SIG-M5 treated with dmso at 0.1 percent for 504 hours (cell line): ENCODE measurements at regions not wholly inside any gene's neighbourhood (a gene's known extent, or its start where the extent isn't known, plus 50 kb on each side); places are given as distances from the start of the nearest gene placed in this dataset.
A peak's percentile ranks its signal among the peaks of the same experiment; 100 is the strongest.
"Not testable (repeated sequence)": the region's sequence is repeated elsewhere in the genome, so short reads cannot be mapped to it uniquely, and the experiment has no call there.

Source experiments
- DNase-seq: peaks from one replicate; lab custom pipeline; 2025; ENCODE audit not compliant: unreplicated experiment; lab: John Stamatoyannopoulos, UW

GRCh38 chr5:89067362-89067761, 184.4 kb upstream of the MEF2C start:
- DNase-seq: no peak

DNA sequence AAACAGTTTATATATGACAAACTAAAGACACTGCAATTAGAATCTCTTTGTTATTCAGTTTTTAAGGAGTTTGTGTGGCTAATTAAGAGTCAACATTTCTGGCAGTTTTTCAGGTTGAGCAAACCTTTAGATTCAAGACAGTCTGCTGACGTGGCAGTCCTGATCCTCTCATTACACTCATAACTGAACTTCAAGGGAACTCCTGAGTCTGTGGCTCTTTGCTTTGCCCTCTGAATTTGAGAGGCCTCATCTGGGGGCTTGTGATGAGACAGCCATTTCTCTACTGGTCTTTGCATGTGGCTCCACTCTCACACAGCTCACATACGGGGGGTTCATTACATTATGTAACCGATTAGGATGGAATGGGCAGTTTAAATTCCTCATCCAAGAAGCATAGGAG, 182.9 kb upstream of the MEF2C start:
- no peak for DNase-seq

DNA sequence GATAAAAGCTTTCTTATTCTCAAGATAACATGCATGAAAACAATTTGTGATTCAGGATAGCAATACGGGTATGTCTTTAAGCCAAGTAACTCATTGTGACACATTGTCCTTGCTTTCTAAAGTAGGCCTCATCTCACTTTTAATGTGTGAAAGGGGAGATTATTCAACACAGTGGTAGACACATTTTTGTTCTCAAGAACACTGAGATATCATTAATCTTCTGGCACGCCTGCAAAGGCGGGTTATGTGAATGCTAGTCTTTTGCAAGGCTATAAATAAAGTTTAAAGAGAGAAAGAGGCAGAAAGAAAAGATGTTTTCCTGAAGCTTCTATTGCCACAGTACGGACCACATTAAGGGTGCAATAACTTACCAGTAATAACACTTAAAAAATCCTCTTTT, 181.8 kb upstream of the MEF2C start:
- no peak for DNase-seq

DNA sequence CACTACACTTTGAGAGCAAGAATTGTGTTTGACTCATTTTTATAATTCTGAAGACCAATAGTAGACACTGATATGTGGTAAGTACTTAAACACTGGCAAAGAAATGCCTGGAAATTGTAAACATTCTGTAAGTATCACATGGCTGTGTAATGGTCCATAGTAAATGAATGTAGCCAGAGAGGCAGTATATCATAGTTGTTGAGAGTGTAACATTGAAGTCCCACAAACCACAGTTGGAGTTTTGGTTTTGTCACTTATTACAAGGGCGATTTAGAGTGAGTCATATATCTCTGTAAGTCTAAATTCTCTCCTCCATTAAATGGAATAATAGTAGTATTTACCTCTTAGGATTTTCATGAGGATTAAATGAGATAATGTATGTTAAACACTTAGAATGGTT, 181.1 kb upstream of the MEF2C start:
- no peak for DNase-seq

DNA sequence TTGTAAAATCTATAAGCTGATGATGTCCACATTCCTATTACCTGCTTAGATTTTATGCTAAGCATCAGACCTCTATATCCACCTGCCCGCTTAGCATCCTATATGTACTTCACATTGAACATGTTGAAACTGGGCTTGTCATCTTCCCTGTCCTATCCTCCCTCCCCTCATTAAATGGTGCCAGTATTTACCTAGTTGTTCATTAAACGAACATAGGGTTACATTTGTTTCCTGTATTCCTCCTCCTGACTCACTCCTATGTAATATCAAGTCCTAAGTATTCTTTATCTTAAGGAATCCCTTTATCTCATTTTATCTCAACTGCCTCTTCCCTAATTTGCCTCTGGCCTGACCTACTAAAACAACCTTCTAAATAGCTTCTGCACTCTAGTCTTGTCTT, 177.8 kb upstream of the MEF2C start:
- no peak for DNase-seq

- no peak for DNase-seq
Measured at GRCh38 chr5:89059274-89059673, 176.3 kb upstream of the MEF2C start.

- DNase-seq: no peak
Measured at GRCh38 chr5:89055695-89056085, 172.7 kb upstream of the MEF2C start.

- DNase-seq: no peak
Measured at GRCh38 chr5:89055015-89055694, 172.2 kb upstream of the MEF2C start.

GRCh38 chr5:89053547-89053946, 170.6 kb upstream of the MEF2C start:
- no peak for DNase-seq

- not testable (repeated sequence) for DNase-seq
Measured at GRCh38 chr5:89050062-89050461, 167.1 kb upstream of the MEF2C start.

- DNase-seq: no peak
Measured at GRCh38 chr5:89047571-89047970, 164.6 kb upstream of the MEF2C start.

GRCh38 chr5:89045216-89045615, 162.2 kb upstream of the MEF2C start:
- no peak for DNase-seq

GRCh38 chr5:89044674-89045200, 161.8 kb upstream of the MEF2C start:
- DNase-seq: no peak

- no peak for DNase-seq
Measured at GRCh38 chr5:89043676-89044075, 160.7 kb upstream of the MEF2C start.

DNA sequence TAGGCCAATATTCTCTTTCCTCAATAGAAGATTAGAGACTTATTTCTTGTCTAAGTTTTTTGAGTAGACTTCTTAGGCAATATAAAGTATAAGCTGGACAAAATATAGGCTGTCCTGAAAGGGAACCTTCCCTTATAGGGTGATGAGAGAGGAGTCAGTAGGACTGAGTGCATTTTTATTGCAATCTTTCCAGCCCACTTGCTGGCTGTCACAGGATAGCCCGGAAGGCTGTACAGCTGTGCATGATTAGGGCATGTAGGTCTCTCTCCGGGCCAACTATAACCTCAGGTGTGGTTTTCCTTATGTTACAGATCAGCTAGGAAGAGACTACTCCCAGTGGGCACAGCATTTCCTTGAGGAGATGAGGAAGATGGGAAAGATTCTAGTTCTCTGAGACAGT, 159.8 kb upstream of the MEF2C start:
- DNase-seq: no peak

- DNase-seq: no peak
Measured at GRCh38 chr5:89041976-89042375, 159.0 kb upstream of the MEF2C start.

DNA sequence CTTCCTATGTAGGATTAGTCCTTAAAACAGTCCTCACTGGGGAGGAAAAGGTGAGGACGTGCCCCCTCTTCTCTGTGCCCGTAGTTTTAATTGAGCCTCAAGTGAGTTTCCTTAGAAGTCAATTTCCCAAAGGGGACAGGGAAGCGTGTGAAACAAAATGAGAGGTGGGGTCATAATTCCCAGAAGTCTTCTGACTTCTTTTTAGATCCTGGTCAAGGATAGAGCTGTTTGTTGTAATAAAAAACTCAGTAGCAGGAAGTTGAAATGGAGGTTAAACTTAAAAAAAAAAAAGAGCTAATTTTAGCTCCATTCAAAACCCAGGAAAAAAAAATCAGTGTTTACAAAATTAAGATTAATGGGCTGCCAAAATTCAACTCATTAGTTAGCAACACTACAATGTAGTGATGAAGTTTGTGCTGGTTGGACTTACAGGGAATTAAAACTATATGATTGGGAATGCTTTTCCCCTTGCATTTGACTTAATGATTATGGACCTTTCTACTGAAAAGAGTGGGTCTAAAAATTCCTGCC, 158.3 kb upstream of the MEF2C start:
- DNase-seq: no peak

DNA sequence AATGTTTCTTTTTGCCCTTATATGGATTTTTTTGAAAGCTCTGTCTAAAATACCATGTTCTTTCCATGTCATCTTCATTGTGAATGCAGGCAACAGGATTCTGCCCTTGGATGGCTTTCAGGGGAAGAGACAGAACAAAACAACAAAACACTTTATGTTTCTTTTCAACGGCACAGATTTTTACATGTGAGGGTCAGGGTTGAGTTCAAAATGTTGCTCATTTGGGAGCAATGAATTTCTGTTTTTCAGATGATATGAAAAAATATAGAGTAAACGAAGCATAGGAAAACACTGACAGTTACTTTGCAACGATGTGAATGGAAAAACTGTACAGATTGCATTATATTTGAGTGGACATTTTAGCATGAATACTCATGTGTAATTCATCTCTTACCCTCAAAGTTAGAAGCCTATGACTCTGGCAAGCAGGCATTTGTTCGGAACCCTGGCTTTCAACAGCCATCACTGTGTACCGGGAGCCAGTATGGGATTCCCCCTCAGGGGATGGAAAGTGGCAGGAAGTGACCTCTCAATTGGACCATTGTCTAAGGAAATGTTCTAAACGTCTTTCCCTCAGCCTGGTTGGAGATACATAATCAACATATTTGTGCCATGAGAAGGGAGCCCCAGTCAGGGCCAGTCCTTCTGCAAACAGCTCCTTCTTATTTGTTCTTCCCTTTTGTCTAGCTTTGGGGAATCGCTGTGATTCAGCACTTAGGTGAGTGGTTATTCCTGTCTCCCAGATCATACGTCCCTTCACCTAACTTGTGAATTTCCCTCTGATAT, 153.9 kb upstream of the MEF2C start:
- peak; percentile 18 for DNase-seq

DNA sequence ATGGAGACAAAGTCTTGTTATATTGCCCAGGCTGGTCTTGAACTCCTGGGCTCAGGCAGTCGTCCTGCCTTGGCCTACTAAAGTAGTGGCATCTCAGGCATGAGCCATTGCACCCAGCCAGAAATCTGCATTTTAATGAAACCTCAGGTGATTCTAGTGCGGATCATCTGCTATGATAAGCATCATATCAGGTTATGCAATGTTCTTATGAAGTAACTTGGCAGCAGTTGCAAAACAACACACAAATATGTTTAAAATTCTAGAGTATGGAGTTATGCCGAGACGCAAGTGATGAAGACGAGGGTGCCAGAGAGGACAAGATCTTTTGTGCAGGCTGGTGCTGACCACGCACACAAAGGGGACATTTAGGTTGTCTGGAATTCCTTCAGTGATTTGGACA, 153.2 kb upstream of the MEF2C start:
- no peak for DNase-seq

DNA sequence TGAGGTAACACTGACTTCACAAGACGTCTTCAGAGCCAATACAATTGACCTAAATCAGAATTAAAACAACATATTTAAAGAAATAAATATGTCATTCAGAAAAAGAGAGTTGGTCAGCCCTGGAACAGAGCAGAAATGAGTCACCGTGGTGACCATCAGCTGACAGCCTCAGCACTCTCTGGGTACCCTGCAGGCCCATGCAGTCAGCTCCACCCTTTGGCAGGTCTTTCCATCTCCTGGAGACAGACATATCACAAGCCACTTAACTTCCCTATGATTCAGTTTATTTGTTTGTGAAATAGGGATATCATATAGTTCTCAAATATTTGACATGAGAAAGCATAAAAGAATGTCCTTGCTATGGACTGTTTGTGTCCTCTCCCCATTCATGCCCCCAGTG, 151.6 kb upstream of the MEF2C start:
- DNase-seq: no peak

DNA sequence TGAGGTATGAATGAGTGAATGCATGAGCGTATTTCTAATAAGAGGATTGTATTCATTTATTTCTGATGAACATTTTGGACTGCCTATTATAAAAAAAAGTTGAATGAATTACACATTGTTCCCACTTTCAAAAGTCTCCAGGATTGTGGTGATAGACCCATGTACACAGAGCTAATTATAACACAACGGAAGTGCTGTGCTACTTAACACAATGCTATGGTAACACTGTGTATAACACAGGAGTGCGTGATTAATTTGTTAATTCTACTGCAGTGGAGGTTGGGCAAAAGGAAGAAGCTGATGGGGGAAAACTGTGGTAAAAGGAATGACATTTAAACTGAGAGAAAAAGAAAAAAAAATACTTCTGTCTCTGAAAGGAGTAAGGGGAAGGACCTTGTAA, 147.8 kb upstream of the MEF2C start:
- no peak for DNase-seq

DNA sequence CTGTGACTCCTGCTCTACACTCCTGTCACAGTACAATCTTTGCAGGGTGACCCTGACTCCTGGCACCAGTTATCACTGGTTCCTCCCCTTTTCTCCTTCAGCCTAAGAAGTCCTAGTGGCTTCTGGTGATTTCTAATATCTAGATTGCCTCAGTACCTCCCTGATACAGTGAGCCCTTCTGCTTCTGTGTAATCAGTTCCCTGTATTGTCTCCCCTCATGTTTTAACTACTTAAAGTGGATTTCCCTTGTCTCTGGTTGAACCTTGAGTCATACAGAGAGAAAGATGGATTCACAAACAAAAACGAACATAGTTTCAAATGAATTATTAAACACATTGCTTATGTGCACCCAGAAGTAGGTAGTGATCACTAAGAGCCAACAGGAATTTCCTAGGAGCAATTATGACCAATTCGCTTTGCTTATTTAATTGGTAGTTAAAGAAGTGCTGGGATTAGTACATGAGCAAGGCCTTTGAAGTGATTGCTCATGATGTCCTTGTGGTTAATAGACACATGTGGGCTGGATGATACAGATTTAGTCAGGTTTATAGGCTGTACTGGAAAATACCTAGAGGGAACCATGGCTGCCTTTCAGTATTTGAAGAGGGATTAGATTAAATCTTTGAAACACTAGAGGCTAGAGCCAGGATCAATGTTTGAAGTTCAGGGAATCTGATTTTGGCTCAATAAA, 145.8 kb upstream of the MEF2C start:
- DNase-seq: no peak
